H9 (cell line): ENCODE measurements at regions not wholly inside any gene's neighbourhood (a gene's known extent, or its start where the extent isn't known, plus 50 kb on each side); places are given as distances from the start of the nearest gene placed in this dataset.

Experiments
- DNase-seq: peaks from one replicate; pipeline ENCODE4 v3.0.0-alpha.2; 2017
- H2AFZ ChIP-seq: one replicate; pipeline ENCODE4 v1.6.1; 2013; ENCODE audit warnings: mild to moderate bottlenecking, low read length, control low read depth, moderate library complexity
- H2AK5ac ChIP-seq: 2 replicates; pipeline ENCODE4 v1.6.1; 2013; ENCODE audit warnings: low read length, control low read depth, mixed read lengths; ENCODE audit not compliant: insufficient read length
- H2BK120ac ChIP-seq: one replicate; pipeline ENCODE4 v1.6.1; 2013; ENCODE audit warnings: low read depth, mild to moderate bottlenecking, low read length, control low read depth, inconsistent platforms; ENCODE audit not compliant: poor library complexity, severe bottlenecking
- H2BK12ac ChIP-seq: 2 replicates; pipeline ENCODE4 v1.6.1; 2013; ENCODE audit warnings: low read length, control low read depth, mixed read lengths, low read depth; ENCODE audit not compliant: insufficient read length
- H2BK15ac ChIP-seq: 2 replicates; pipeline ENCODE4 v1.6.1; 2013; ENCODE audit warnings: low read depth, low read length, control low read depth
- H2BK20ac ChIP-seq: one replicate; pipeline ENCODE4 v1.6.1; 2013; ENCODE audit warnings: low read depth, mild to moderate bottlenecking, low read length, control low read depth, inconsistent platforms; ENCODE audit not compliant: poor library complexity, severe bottlenecking
- H2BK5ac ChIP-seq: 2 replicates; pipeline ENCODE4 v1.6.1; 2013; ENCODE audit warnings: low read length, control low read depth, mixed read lengths; ENCODE audit not compliant: insufficient read length
- H3K14ac ChIP-seq: 2 replicates; pipeline ENCODE4 v1.6.1; 2013; ENCODE audit warnings: low read length, control low read depth; ENCODE audit not compliant: insufficient read depth
- H3K18ac ChIP-seq: 2 replicates; pipeline ENCODE4 v1.6.1; 2013; ENCODE audit warnings: low read depth, mild to moderate bottlenecking, mixed read lengths, low read length, control low read depth; ENCODE audit not compliant: insufficient read length
- H3K23ac ChIP-seq: 2 replicates; pipeline ENCODE4 v1.6.1; 2013; ENCODE audit warnings: low read length, control low read depth, mixed read lengths, low read depth; ENCODE audit not compliant: insufficient read length
- H3K23me2 ChIP-seq: 2 replicates; pipeline ENCODE4 v1.6.1; 2013; ENCODE audit warnings: low read depth, mild to moderate bottlenecking, mixed read lengths, low read length, control low read depth; ENCODE audit not compliant: insufficient read length, poor library complexity, severe bottlenecking
- H3K27ac ChIP-seq: 2 replicates; pipeline ENCODE4 v1.5.1; 2013; ENCODE audit warnings: low read length, control low read depth, mixed read lengths, low read depth; ENCODE audit not compliant: insufficient read length
- H3K27me3 ChIP-seq: 2 replicates; pipeline ENCODE4 v1.6.1; 2013; ENCODE audit warnings: low read length, control low read depth, inconsistent platforms; ENCODE audit not compliant: insufficient read depth
- H3K4ac ChIP-seq: 2 replicates; pipeline ENCODE4 v1.6.1; 2013; ENCODE audit warnings: low read depth, mild to moderate bottlenecking, control low read depth, inconsistent platforms, low read length, moderate library complexity
- H3K4me1 ChIP-seq: 2 replicates; pipeline ENCODE4 v1.6.1; 2013; ENCODE audit warnings: low read length, control low read depth, inconsistent platforms; ENCODE audit not compliant: insufficient read depth
- H3K4me2 ChIP-seq: 2 replicates; pipeline ENCODE4 v1.6.1; 2013; ENCODE audit warnings: low read length, control low read depth, mixed read lengths; ENCODE audit not compliant: insufficient read length, insufficient read depth
- H3K56ac ChIP-seq: 2 replicates; pipeline ENCODE4 v1.6.1; 2013; ENCODE audit warnings: low read depth, mild to moderate bottlenecking, mixed read lengths, low read length, control low read depth; ENCODE audit not compliant: insufficient read length
- H3K79me1 ChIP-seq: 2 replicates; pipeline ENCODE4 v1.6.1; 2013; ENCODE audit warnings: low read depth, mild to moderate bottlenecking, moderate library complexity, low read length, control low read depth, inconsistent platforms; ENCODE audit not compliant: insufficient read depth, poor library complexity, severe bottlenecking
- H3K79me2 ChIP-seq: 2 replicates; pipeline ENCODE4 v1.6.1; 2013; ENCODE audit warnings: low read length, control low read depth, inconsistent platforms; ENCODE audit not compliant: insufficient read depth
- H3K9ac ChIP-seq: 2 replicates; pipeline ENCODE4 v1.6.1; 2013; ENCODE audit warnings: low read length, control low read depth, mixed read lengths; ENCODE audit not compliant: insufficient read length; ENCODE audit errors: extremely low read depth
- H3K9me3 ChIP-seq: one replicate; pipeline ENCODE4 v1.6.1; 2013; ENCODE audit warnings: low read depth, low read length, inconsistent platforms; ENCODE audit not compliant: control insufficient read depth
- H3T11ph ChIP-seq: one replicate; pipeline ENCODE4 v1.6.1; 2013; ENCODE audit warnings: mild to moderate bottlenecking, low read length, control low read depth, inconsistent platforms
- H4K20me1 ChIP-seq: one replicate; pipeline ENCODE4 v1.6.1; 2013; ENCODE audit not compliant: control insufficient read depth, insufficient read length, insufficient read depth
- H4K5ac ChIP-seq: 2 replicates; pipeline ENCODE4 v1.6.1; 2013; ENCODE audit warnings: low read depth, mild to moderate bottlenecking, mixed read lengths, low read length, control low read depth; ENCODE audit not compliant: insufficient read length
- H4K8ac ChIP-seq: replicated peaks from 2 replicates; pipeline ENCODE4 v1.6.1; 2013; ENCODE audit warnings: low read length, control low read depth, mixed read lengths, low read depth; ENCODE audit not compliant: insufficient read length
- H4K91ac ChIP-seq: 2 replicates; pipeline ENCODE4 v1.6.1; 2013; ENCODE audit warnings: low read depth, mild to moderate bottlenecking, moderate library complexity, mixed read lengths, low read length, control low read depth; ENCODE audit not compliant: insufficient read length
- H3K27ac Mint-ChIP-seq, 3 experiments: 2 replicates in 2 of 3; 3 replicates in 1 of 3; pipeline ENCODE4 v1.8.0; 2020 to 2021; ENCODE audit warnings: mixed read lengths in 3 of 3, mild to moderate bottlenecking in 1 of 3, moderate library complexity in 1 of 3
- H3K27me3 Mint-ChIP-seq: 2 replicates; pipeline ENCODE4 v1.8.0; 2021; ENCODE audit warnings: low read depth, mild to moderate bottlenecking, moderate library complexity, mixed read lengths
- H3K36me3 Mint-ChIP-seq, 3 experiments: 2 replicates in 2 of 3; 3 replicates in 1 of 3; pipeline ENCODE4 v1.8.0; 2020 to 2021; ENCODE audit warnings: low read depth in 3 of 3, mixed read lengths in 3 of 3; ENCODE audit not compliant: insufficient read depth in 1 of 3
- H3K4me1 Mint-ChIP-seq, 2 experiments: 2 replicates each; pipeline ENCODE4 v1.8.0; 2020; ENCODE audit warnings: mixed read lengths in 2 of 2
- H3K4me3 Mint-ChIP-seq, 2 experiments: 2 replicates in 1 of 2; 3 replicates in 1 of 2; pipeline ENCODE4 v1.8.0; 2020 to 2021; ENCODE audit warnings: mild to moderate bottlenecking in 2 of 2, mixed read lengths in 2 of 2, moderate library complexity in 1 of 2
- H3K9me3 Mint-ChIP-seq, 2 experiments: 2 replicates in 1 of 2; 3 replicates in 1 of 2; pipeline ENCODE4 v1.8.0; 2020; ENCODE audit warnings: mild to moderate bottlenecking in 2 of 2, mixed read lengths in 2 of 2, moderate library complexity in 1 of 2
- CTCF ChIP-seq: fragments of 200-600 bp; sonication (generic); conservative IDR thresholded peaks from 3 replicates; pipeline ENCODE4 v1.8.0; 2021; ENCODE audit warnings: antibody characterized with exemption, mild to moderate bottlenecking
- WGBS: extraction: QIAGEN DNeasy Blood & Tissue Kit; methylation state at CpG from one replicate; pipeline ENCODE4 v1.1.7; 2013; ENCODE audit warnings: missing lambda C conversion rate, low lambda C conversion rate, mixed read lengths; ENCODE audit not compliant: insufficient read length; ENCODE audit errors: extremely low coverage; 5-methylcytosine and 5-hydroxymethylcytosine counted together

GRCh38 chr6:148244217-148244935 is 98.3 kb upstream of the SASH1 start:
- H2BK5ac ChIP-seq: no peak overlapping the region
- no peak overlapping the region for H2AFZ ChIP-seq
- no peak overlapping the region for H3K9ac ChIP-seq
- no peak overlapping the region for H3K4me2 ChIP-seq
- H3K23me2 ChIP-seq: no peaks in the 10 kb centered on the region
- Mint-ChIP-seq H3K9me3 (no peaks in the 10 kb centered on the region), H3K27me3 (no peaks in the 10 kb centered on the region), H3K4me1 (peaks cover 10 to 23% of the 10 kb centered on the region in 2 experiments), H3K4me3 (no peak overlapping the region), H3K36me3 (no peaks in the 10 kb centered on the region; a peak in 1 of 7 replicates), H3K27ac (peak overlapping the region in 1 of 3 experiments; percentile 68; a peak in 1 of 7 replicates)
- H4K8ac ChIP-seq: no peak overlapping the region
- H2BK15ac ChIP-seq: no peak overlapping the region
- H4K20me1 ChIP-seq: no peaks in the 10 kb centered on the region
- H4K91ac ChIP-seq: no peak overlapping the region
- no peak overlapping the region for H3K4ac ChIP-seq
- H3K4me1 ChIP-seq: no peaks in the 10 kb centered on the region
- no peak overlapping the region for H2BK12ac ChIP-seq
- no peak overlapping the region for H4K5ac ChIP-seq
- no peak overlapping the region for H3K56ac ChIP-seq
- no peak overlapping the region for H3K14ac ChIP-seq
- no peaks in the 10 kb centered on the region for H3K9me3 ChIP-seq
- H3K27ac ChIP-seq: no peak overlapping the region
- no CpG with 5 or more reads among the region's 10 CpGs for WGBS
- H2AK5ac ChIP-seq: no peak overlapping the region
- H3K79me1 ChIP-seq: no peaks in the 10 kb centered on the region
- no peak for DNase-seq
- H3K79me2 ChIP-seq: no peaks in the 10 kb centered on the region
- H3K27me3 ChIP-seq: no peaks in the 10 kb centered on the region
- no peak overlapping the region for H2BK20ac ChIP-seq
- no peak overlapping the region for H3K18ac ChIP-seq
- no peak overlapping the region for H3K23ac ChIP-seq
- no peak overlapping the region for H2BK120ac ChIP-seq
- TF ChIP-seq CTCF: no peak
- no peak overlapping the region for H3T11ph ChIP-seq
